HUES48 (cell line): ENCODE measurements at regions not wholly inside any gene's neighbourhood (a gene's known extent, or its start where the extent isn't known, plus 50 kb on each side); places are given as distances from the start of the nearest gene placed in this dataset.

Source experiments
- H3K27ac ChIP-seq: one replicate; pipeline ENCODE4 v1.7.0; 2013; ENCODE audit warnings: low read depth, low read length, inconsistent platforms
- H3K27me3 ChIP-seq: 2 replicates; pipeline ENCODE4 v1.6.1; 2013; ENCODE audit warnings: mild to moderate bottlenecking, low read length; ENCODE audit not compliant: control insufficient read depth, insufficient read depth
- H3K36me3 ChIP-seq: 2 replicates; pipeline ENCODE4 v1.6.1; 2013; ENCODE audit warnings: low read length; ENCODE audit not compliant: control insufficient read depth, insufficient read depth
- H3K4me1 ChIP-seq: 2 replicates; pipeline ENCODE4 v1.6.1; 2013; ENCODE audit warnings: mild to moderate bottlenecking, low read length; ENCODE audit not compliant: control insufficient read depth, insufficient read depth
- H3K4me3 ChIP-seq: 2 replicates; pipeline ENCODE4 v1.5.1; 2013; ENCODE audit warnings: mild to moderate bottlenecking, low read depth, low read length
- H3K9ac ChIP-seq: 2 replicates; pipeline ENCODE4 v1.6.1; 2013; ENCODE audit warnings: mild to moderate bottlenecking, low read depth, low read length, moderate library complexity
- H3K9me3 ChIP-seq: 2 replicates; pipeline ENCODE4 v1.6.1; 2013; ENCODE audit warnings: low read length; ENCODE audit not compliant: control insufficient read depth, insufficient read depth

DNA sequence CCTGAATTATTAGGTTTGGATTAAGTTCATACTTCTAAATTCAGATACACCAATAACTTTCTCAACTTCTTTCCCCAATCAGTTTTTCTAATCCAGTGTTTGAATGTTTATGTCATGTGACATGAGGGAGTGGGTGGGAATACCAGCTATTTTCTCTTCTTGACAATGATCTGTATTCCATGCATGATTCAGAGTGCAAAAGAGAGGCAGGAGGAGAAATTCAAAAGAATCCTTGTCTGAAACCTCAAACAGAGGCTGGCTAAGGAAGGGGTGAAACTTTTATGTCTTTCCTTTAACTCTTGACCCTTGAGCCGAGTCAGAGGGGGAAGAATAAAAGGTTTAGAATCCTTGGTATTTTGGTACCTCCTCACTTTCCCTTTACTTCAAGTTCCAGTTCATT lies 544.7 kb downstream of the SPRY1 start:
- Histone ChIP-seq H3K36me3 (no peaks in the 10 kb centered on the region), H3K4me3 (no peak overlapping the region), H3K27me3 (no peaks in the 10 kb centered on the region), H3K4me1 (peaks cover 5% of the 10 kb centered on the region; the same call in 1 of the 2 replicates), H3K27ac (no peak overlapping the region), H3K9me3 (no peaks in the 10 kb centered on the region), H3K9ac (no peak overlapping the region)

DNA sequence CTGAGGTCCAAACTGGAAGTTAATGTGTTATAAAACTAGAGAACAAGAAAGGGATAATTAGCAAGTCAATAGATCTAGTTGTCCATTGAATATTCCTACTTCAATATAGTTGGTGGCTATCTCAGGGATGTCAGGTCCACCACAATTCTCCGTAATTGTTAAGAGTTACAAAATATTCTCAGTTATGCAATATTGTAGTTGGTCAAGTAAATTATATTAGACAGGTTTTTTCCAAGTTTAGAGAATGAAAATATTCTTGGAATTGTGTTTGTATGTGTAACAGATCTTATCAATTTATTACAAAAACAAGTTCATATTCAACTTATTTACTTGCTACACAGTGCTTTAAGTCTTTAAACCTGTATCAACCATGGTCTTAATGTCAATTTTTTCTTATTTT lies 547.4 kb downstream of the SPRY1 start:
- no peak overlapping the region for H3K9ac ChIP-seq
- H3K36me3 ChIP-seq: no peaks in the 10 kb centered on the region
- H3K27me3 ChIP-seq: no peaks in the 10 kb centered on the region
- no peaks in the 10 kb centered on the region; the same call in 1 of the 2 replicates for H3K4me1 ChIP-seq
- H3K27ac ChIP-seq: no peak overlapping the region
- H3K9me3 ChIP-seq: no peaks in the 10 kb centered on the region
- no peak overlapping the region for H3K4me3 ChIP-seq

DNA sequence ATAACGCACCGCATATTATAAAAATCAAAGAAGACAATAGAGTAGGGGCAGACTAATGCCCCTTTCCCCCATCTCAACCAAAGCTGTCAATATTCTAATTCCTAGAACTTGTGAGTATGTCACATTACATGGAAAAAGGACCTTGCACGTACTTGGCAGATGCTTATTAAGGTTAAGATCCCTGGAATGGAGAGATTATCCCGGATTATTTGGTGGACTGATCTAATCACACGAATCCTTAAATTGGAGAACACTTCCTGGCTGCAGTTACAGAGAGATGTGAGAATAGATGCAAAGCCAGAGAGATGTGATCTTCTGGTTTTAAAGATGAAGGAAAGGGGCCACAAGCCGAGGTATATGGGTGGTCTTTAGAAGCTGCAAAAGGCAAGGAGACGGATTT lies 548.7 kb downstream of the SPRY1 start:
- no peaks in the 10 kb centered on the region for H3K9me3 ChIP-seq

DNA sequence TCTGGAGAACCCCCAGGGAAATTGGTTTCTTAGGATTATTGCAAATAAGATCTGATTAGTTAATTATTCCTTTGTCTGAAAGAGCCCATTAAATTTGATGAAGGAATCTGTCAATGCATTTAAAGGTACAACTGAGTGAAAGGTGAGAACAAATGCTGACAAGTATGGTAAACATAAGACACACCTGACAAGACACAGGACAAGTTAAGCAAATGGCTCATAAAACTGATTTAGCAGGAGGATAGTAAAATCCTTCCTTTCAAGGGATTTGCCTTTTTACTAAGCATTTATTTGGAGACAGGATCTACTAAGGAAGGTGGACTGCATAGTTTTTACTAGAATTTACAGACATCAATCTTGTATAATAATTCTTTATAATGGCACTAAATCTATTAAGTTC lies 553.9 kb downstream of the SPRY1 start:
- peaks cover 15% of the 10 kb centered on the region for H3K4me1 ChIP-seq
- no peaks in the 10 kb centered on the region for H3K27me3 ChIP-seq

More for the DNA sequence above, 548.7 kb downstream of the SPRY1 start:
- Histone ChIP-seq H3K9ac (no peak overlapping the region), H3K36me3 (no peaks in the 10 kb centered on the region), H3K27me3 (no peaks in the 10 kb centered on the region), H3K27ac (no peak overlapping the region), H3K4me1 (no peaks in the 10 kb centered on the region), H3K4me3 (no peak overlapping the region)

DNA sequence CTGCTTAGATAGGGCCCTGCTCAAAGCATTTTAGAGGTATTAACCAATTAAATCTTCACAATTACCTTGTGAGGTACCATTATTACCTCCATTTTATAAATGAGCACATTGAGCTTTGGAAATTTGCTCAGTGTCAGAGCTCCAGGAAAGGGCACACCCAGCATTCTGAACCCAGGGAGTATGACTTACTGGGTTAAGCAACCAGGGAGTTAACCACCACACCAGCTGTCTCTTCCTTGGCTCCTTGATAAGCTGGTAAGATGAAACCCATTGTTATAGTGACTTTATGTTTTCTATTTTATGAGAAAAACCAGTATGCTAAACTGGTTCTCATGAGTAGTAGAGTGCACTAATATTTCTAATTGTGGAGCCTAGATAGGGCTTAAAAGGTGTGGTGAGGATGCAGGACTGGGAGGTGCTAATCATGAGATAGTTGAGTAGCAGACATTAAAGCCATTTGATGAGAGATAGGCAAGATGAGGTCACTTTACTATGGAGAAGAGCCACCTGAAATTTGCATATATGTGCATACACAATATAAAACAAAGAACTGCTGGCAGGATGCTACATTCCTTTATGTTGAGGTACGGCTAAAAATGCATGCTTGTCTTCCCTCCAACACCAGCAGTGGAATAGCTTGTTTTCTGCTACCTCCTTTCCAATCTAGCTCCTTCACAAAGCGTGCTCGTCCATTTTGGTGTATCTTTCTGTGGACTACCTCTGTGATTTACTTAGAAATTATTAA lies 556.1 kb downstream of the SPRY1 start:
- H3K27ac ChIP-seq: peak overlapping the region; percentile 87
- peaks cover 12% of the 10 kb centered on the region; the same call in 1 of the 2 replicates for H3K9me3 ChIP-seq
- no peak overlapping the region for H3K4me3 ChIP-seq
- H3K36me3 ChIP-seq: no peaks in the 10 kb centered on the region
- no peaks in the 10 kb centered on the region for H3K27me3 ChIP-seq
- H3K4me1 ChIP-seq: peaks cover 15% of the 10 kb centered on the region
- H3K9ac ChIP-seq: peak overlapping the region; percentile 45; the same call in 1 of the 2 replicates

More for the DNA sequence above, 553.9 kb downstream of the SPRY1 start:
- peaks cover 12% of the 10 kb centered on the region; the same call in 1 of the 2 replicates for H3K9me3 ChIP-seq
- H3K9ac ChIP-seq: no peak overlapping the region
- H3K27ac ChIP-seq: no peak overlapping the region
- H3K36me3 ChIP-seq: no peaks in the 10 kb centered on the region
- H3K4me3 ChIP-seq: no peak overlapping the region

DNA sequence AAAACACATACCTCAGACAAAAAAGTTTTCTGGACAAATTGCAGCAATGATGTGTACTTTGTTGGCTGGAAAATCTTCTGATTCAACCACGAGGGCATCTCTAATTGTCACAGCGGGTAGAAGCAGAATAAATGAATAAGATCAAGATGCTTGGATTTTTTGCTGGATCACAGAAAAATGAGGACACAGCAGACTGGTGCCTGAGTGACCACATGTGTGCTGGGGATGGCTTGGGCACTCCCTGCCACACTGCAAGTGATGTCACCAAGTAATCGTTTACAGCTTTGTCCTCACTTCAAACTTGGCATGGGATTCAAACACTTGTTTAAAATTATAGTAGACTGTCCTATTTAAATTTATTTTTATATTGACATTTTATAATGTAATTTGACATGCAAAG lies 557.0 kb downstream of the SPRY1 start:
- H3K9ac ChIP-seq: peak overlapping the region; percentile 45; the same call in 1 of the 2 replicates
- H3K27me3 ChIP-seq: no peaks in the 10 kb centered on the region
- H3K27ac ChIP-seq: peak overlapping the region; percentile 87
- H3K4me1 ChIP-seq: peaks cover 15% of the 10 kb centered on the region
- H3K36me3 ChIP-seq: no peaks in the 10 kb centered on the region
- peaks cover 12% of the 10 kb centered on the region; the same call in 1 of the 2 replicates for H3K9me3 ChIP-seq
- no peak overlapping the region for H3K4me3 ChIP-seq

DNA sequence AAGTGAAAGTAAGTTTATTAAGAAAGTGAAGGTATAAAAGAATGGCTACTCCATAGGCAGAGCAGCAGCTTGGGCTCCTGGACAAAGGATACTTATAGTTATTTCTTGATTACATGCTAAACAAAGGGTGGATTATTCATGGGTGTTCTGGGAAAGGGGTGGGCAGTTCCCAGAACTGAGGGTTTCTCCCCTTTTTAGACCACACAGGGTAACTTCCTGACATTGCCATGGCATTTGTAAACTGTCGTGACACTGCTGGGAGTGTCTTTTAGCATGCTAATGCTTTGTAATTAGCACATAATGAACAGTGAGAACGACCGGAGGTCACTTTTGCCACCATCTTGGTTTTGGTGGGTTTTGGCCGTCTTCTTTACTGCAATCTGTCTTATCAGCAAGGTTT lies 557.6 kb downstream of the SPRY1 start:
- no peak overlapping the region for H3K27ac ChIP-seq
- peaks cover 12% of the 10 kb centered on the region; the same call in 1 of the 2 replicates for H3K9me3 ChIP-seq
- no peaks in the 10 kb centered on the region for H3K36me3 ChIP-seq
- H3K27me3 ChIP-seq: no peaks in the 10 kb centered on the region
- H3K9ac ChIP-seq: no peak overlapping the region
- H3K4me1 ChIP-seq: peaks cover 15% of the 10 kb centered on the region
- no peak overlapping the region for H3K4me3 ChIP-seq

DNA sequence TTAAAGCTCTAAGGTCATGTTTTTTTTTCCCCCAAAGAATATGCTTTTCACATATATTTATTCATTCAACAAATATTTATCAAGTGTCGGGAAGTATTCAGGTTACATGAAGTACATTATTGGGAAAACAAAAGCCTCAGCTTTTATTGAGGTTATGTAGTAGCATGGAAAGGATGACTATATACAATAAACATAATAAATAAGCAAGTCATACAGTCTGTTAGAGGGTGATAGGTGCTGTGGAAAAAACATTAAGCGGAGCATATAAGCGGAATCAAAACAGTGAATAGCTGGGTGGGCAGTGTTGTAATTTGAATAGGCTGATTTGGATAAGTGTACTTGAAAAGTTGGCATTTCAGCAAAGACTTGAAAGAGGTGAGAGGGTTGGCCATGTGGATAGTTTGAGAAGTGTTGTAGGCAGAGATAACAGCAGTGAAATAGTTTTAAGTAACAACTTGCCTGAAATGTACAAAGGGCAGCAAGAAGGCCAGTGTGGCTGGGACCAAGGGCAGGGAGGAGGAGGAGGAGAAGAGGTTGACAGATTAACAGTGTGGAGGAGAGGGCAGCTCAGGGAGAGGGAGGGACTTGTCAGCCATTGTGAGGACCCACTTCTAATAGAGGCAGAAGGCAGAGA lies 558.7 kb downstream of the SPRY1 start:
- Histone ChIP-seq H3K9ac (no peak overlapping the region), H3K4me3 (no peak overlapping the region), H3K9me3 (peaks cover 12% of the 10 kb centered on the region; the same call in 1 of the 2 replicates), H3K27me3 (no peaks in the 10 kb centered on the region), H3K27ac (no peak overlapping the region), H3K36me3 (no peaks in the 10 kb centered on the region), H3K4me1 (peaks cover 15% of the 10 kb centered on the region)

DNA sequence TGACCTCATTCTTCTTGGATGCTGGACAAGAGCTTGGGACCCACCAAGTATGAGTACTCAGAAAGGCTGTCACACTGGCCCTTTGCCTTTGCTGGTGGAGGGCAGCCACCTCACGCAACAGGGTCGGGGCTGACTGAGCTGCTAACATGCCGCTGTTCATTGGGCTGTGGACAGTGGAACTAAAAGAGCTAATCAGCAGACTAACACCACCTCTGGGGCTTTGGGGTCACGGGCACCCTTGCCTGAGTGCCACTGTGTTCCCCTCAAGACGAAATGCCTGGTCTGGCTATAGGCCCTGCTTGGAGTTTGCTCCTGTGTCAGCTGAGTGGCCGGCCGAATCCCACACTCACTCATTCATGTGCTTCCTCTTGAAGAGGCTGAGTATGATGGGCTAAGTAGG lies 559.6 kb downstream of the SPRY1 start:
- Histone ChIP-seq H3K27me3 (no peaks in the 10 kb centered on the region), H3K9me3 (peaks cover 12% of the 10 kb centered on the region; the same call in 1 of the 2 replicates), H3K4me3 (no peak overlapping the region; the same call in 1 of the 2 replicates), H3K27ac (no peak overlapping the region), H3K9ac (no peak overlapping the region; the same call in 1 of the 2 replicates), H3K36me3 (no peaks in the 10 kb centered on the region), H3K4me1 (peaks cover 15% of the 10 kb centered on the region)

DNA sequence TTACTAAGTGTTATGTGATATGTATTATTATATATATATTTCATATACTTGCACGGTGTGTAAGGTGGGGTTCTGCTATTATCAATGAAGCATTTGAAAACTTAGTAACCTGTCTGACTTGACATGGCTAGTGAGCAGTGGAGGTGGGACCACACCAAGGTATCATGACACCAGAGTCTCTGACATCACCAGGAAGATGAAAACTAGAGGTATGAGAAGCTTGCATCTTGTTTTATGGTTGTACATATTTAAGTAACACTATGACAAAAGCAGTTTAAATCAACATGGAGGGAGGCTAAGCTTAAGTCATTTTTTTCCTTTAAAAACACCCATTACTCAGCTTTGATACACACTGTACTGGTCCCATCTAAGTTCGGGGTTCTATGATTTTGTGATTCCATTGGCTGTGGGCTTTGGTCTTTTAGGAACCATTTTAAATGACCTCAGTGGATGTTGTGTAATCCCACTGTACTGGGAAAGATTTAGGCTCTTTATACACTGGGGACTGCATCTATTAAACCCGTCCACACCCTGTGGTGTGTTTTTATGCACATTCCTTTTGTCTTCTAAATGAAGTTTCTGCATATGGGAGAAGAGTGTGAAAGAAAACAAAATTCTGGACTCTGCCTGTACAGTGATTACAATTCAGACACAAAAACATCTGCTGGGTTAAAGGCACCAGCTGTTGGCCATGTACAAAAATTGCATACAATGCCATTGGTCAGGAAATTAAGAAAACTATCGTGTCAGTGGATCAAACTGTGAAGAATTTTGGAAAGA lies 570.6 kb downstream of the SPRY1 start:
- Histone ChIP-seq H3K4me3 (no peak overlapping the region), H3K9ac (no peak overlapping the region), H3K4me1 (no peaks in the 10 kb centered on the region), H3K9me3 (peaks cover 6% of the 10 kb centered on the region; the same call in 1 of the 2 replicates), H3K36me3 (no peaks in the 10 kb centered on the region), H3K27ac (no peak overlapping the region), H3K27me3 (no peaks in the 10 kb centered on the region)
